Activated T-helper 1 cell treated with anti-CD3 and anti-CD28 coated beads, Interleukin-12 subunit alpha, Interleukin-12 subunit beta, Interleukin-2, Interleukin-4 antibody, amounts not matched to agents 30 ng/mL and 10 ng/mL and 1 ng/mL, durations not matched to agents 14 hours and 24 hours and 36 hours (primary cell): ENCODE measurements at regions not wholly inside any gene's neighbourhood (a gene's known extent, or its start where the extent isn't known, plus 50 kb on each side); places are given as distances from the start of the nearest gene placed in this dataset.
"Not testable (repeated sequence)": the region's sequence is repeated elsewhere in the genome, so short reads cannot be mapped to it uniquely, and the experiment has no call there.

Experiments
- DNase-seq: peaks from one replicate; pipeline ENCODE4 v3.0.0; 2021; ENCODE audit warnings: low spot score
- H3K27ac Mint-ChIP-seq: one replicate; pipeline ENCODE4 v1.8.0; 2021; ENCODE audit warnings: mild to moderate bottlenecking, mixed read lengths
- H3K27me3 Mint-ChIP-seq: one replicate; pipeline ENCODE4 v1.8.0; 2022; ENCODE audit warnings: mild to moderate bottlenecking, moderate library complexity, mixed read lengths; ENCODE audit not compliant: insufficient read depth
- H3K36me3 Mint-ChIP-seq: one replicate; pipeline ENCODE4 v1.8.0; 2021; ENCODE audit warnings: low read depth, mixed read lengths
- H3K4me1 Mint-ChIP-seq: one replicate; pipeline ENCODE4 v1.8.0; 2021; ENCODE audit warnings: low read depth, mixed read lengths
- H3K4me3 Mint-ChIP-seq: one replicate; pipeline ENCODE4 v1.8.0; 2021; ENCODE audit warnings: mild to moderate bottlenecking, moderate library complexity, mixed read lengths
- H3K9me3 Mint-ChIP-seq: one replicate; pipeline ENCODE4 v1.8.0; 2021; ENCODE audit warnings: mixed read lengths
- intact Hi-C: fragments of 100-400 bp; cut with micrococcal nuclease; formaldehyde crosslinking; loops from one replicate; pipeline ENCODE4 v1.15.1; 2024

DNA sequence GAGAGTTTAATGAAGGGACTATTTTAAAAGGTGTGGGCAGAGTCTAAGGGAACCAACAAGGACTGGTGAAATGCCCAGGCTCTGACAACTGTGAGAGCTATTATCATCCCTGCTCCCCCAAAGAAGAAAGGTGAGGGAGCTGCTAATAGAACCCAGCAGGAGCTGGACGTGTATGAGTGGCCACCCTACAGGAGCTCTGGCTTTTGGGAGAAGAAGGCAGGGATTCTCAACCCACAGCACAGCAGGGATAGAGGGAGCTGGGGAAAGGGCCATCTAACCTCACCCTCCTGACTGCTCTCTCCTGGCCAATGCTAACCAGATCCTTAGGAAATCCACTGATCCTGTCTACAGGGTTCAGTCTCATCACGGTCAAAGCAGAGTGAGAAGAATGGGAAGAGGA lies 57.1 kb downstream of the GRIN2B start:
- H3K27me3 Mint-ChIP-seq = no peaks in the 10 kb centered on the region
- no peak for DNase-seq
- H3K36me3 Mint-ChIP-seq = no peaks in the 10 kb centered on the region
- H3K27ac Mint-ChIP-seq = no peak overlapping the region
- no peaks in the 10 kb centered on the region for H3K4me1 Mint-ChIP-seq
- intact Hi-C loops = no loop called here
- no peak overlapping the region for H3K4me3 Mint-ChIP-seq
- H3K9me3 Mint-ChIP-seq = no peaks in the 10 kb centered on the region

DNA sequence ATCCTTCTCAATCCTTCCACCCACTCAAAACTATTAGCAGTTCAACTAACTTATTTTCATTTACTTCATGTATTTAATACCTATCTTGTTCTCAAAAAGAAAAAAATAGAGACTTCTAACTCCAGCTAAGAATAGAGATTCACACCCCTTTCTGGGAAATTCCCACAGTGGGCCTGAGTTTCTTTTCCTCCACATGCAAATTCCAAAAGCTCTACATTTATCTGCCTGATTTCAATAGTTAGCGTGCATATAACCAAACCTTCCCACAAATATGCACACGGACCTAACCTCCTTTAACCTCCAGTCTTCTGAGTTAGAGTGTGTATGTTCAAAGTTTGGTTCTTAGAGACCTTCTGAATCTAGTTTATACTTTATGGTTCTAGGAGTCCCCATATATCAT lies 62.5 kb downstream of the GRIN2B start:
- H3K4me3 Mint-ChIP-seq = no peak overlapping the region
- DNase-seq = no peak
- H3K36me3 Mint-ChIP-seq = no peaks in the 10 kb centered on the region
- intact Hi-C loops = no loop called here
- no peaks in the 10 kb centered on the region for H3K27me3 Mint-ChIP-seq
- H3K4me1 Mint-ChIP-seq = no peaks in the 10 kb centered on the region
- H3K9me3 Mint-ChIP-seq = no peaks in the 10 kb centered on the region
- H3K27ac Mint-ChIP-seq = no peak overlapping the region

DNA sequence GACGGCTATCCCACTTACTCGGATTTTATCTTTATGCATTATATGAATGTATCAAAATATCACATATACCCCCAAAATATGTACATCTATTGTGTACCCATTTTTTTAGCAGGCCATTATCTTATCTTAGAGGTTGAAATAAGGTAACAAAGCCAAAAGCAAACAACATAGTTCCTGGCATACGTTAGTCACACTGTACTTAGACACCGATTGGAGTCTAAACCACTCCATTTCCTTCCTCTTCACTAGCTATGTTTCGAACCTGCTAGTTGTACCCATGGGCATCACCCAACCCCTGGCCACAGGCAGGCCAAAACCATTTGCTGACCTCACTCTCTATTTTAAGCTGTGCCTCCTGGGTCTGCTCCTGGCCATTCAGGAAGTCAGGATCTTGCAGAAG lies 66.3 kb downstream of the GRIN2B start:
- H3K27ac Mint-ChIP-seq = no peak overlapping the region
- no peaks in the 10 kb centered on the region for H3K4me1 Mint-ChIP-seq
- no peaks in the 10 kb centered on the region for H3K27me3 Mint-ChIP-seq
- no peaks in the 10 kb centered on the region for H3K36me3 Mint-ChIP-seq
- intact Hi-C loops = no loop called here
- DNase-seq = no peak
- no peak overlapping the region for H3K4me3 Mint-ChIP-seq
- no peaks in the 10 kb centered on the region for H3K9me3 Mint-ChIP-seq

DNA sequence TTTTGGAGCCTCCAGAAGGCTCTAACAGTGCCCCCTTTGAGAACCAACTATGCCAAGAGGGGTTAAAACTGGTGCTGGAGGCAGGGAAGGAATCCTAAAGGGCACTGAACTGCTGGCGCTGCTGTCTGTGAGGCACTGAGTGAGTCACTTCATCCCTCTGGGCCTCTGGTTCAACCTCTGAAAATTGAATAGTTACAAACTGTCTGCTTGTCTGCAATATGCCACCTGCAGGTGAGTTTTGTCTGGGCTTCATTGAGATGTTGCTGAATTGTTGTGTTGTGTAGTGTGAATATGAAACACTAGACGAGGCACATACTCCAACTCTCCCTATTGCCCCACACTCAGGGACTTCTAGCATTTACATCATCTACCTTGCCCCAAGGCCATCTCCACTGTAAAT lies 68.0 kb downstream of the GRIN2B start:
- Mint-ChIP-seq H3K27me3 (no peaks in the 10 kb centered on the region), H3K27ac (no peak overlapping the region), H3K9me3 (no peaks in the 10 kb centered on the region), H3K36me3 (no peaks in the 10 kb centered on the region), H3K4me3 (no peak overlapping the region), H3K4me1 (no peaks in the 10 kb centered on the region)
- DNase-seq = no peak
- intact Hi-C loops = no loop called here

DNA sequence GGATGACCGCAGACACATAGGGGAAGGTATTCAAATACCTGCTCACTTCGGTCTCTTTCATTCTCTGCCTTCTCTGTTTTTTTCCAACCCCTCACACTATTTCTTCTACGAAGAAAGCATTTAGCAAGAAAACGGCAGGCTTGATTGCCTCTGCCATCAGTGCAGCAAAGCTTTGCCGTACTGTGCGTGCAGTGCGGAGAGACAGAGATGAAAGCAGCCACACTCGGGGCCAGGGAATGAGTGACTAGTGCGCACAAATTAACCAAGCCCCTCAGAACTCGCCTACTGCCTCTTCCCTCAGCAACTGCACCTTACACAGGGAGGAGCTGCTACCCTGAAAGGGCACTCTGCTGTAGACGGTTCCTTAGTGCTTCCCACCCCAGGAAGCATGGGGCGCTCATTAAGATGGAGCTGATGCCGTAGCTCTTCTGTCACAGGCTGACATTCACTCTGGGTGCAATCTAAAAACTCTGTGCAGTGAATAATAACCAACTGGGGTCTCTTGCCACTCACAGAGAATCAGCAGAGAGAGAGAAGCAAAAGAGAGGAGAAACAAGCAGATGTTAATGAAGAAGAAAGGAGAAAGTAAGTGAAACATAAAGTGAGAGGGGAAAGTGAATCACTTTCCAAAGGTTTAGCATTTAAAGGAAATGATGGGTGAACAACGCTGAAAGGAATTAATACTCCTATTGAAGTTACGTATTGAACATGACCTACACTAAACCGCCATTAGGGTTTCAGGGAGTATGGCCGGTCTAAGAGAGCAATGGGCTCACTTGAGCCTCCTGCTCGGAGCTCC lies 69.4 kb downstream of the GRIN2B start:
- no peak for DNase-seq
- Mint-ChIP-seq H3K4me3 (no peak overlapping the region), H3K27ac (no peak overlapping the region), H3K27me3 (no peaks in the 10 kb centered on the region), H3K4me1 (no peaks in the 10 kb centered on the region), H3K36me3 (no peaks in the 10 kb centered on the region), H3K9me3 (no peaks in the 10 kb centered on the region)
- intact Hi-C loops = no loop called here

DNA sequence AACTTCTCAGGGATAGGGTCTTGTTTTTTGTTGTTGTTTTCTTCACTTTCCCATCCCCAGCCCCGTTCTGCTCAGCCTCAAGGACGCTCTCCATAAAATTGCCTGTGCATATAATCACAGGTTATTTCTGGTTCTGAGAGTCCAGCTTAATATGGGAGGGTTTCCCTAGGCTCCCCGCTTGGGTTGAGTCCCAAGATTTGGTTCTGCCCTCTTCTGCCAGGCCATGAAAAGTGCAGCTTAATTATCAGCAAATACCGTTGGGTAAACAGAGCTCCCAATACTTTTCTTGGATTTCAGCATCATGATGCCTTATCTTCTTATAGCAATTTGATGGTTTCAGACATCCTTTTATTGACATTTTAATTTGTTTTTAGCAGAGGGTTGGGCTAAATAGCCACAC lies 75.6 kb downstream of the GRIN2B start:
- no peak overlapping the region for H3K4me3 Mint-ChIP-seq
- H3K27ac Mint-ChIP-seq = no peak overlapping the region
- intact Hi-C loops = no loop called here
- DNase-seq = no peak
- H3K27me3 Mint-ChIP-seq = peaks cover 2% of the 10 kb centered on the region
- H3K4me1 Mint-ChIP-seq = no peaks in the 10 kb centered on the region
- H3K9me3 Mint-ChIP-seq = no peaks in the 10 kb centered on the region
- no peaks in the 10 kb centered on the region for H3K36me3 Mint-ChIP-seq

DNA sequence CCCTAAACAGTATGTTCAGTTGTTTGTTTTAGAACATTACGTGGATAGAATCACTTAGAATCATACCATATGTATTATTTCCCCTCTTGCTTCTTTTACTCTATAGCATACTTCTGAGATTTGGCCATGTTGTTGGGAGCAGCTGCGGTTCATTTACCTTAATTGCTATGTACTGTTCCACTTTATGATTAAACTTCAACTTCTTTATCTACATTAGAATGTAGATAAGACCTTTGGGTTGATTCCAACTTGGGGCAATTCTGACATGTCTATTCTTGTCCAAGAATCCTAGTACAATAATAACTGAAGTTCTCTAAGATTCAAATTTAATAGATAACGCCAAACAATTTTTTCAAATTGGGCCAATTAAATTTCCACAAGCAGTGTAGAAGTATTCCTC lies 80.7 kb downstream of the GRIN2B start:
- Mint-ChIP-seq H3K9me3 (no peaks in the 10 kb centered on the region), H3K36me3 (no peaks in the 10 kb centered on the region), H3K27ac (no peak overlapping the region), H3K27me3 (peaks cover 2% of the 10 kb centered on the region), H3K4me3 (no peak overlapping the region), H3K4me1 (no peaks in the 10 kb centered on the region)
- intact Hi-C loops = no loop called here
- no peak for DNase-seq

DNA sequence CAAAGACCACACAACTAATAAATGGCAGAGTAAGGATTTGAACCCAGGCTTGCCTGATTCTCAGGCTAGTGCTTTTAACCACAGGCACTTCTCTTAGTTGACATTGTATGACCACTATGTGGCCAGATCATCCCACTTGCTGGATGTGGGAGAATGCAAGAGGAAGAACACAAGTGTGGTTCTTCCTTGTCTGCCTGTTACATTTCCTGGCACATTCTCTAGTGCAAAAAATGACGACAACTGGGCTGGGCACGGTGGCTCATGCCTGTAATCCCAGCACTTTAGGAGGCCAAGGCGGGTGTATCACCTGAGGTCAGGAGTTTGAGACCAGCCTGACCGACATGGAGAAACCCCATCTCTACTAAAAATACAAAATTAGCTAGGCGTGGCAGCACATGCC lies 83.0 kb downstream of the GRIN2B start:
- H3K4me1 Mint-ChIP-seq, H3K9me3 Mint-ChIP-seq, H3K27ac Mint-ChIP-seq, H3K4me3 Mint-ChIP-seq, DNase-seq, H3K36me3 Mint-ChIP-seq, intact Hi-C loops, H3K27me3 Mint-ChIP-seq: not testable (repeated sequence)

DNA sequence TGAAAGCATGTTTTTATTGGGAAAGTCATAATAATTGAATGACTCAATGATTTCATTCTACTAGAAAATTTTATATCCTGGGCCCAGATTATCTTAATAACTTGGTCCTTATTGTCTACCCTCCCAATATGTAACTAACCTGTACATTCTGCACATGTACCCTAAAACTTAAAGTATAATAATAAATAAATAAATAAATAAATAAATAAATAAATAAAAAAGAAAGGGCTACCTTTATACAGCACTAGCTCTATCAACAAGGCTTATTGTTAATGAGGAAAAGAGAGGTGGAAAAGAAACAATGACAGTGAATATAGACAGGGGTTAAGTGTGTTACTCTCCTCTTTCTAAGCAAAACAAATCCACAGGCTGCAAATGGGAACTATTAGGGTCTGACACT lies 83.6 kb downstream of the GRIN2B start:
- Mint-ChIP-seq H3K27me3 (no peaks in the 10 kb centered on the region), H3K27ac (no peak overlapping the region), H3K4me3 (no peak overlapping the region), H3K9me3 (no peaks in the 10 kb centered on the region), H3K36me3 (no peaks in the 10 kb centered on the region), H3K4me1 (no peaks in the 10 kb centered on the region)
- intact Hi-C loops = no loop called here
- DNase-seq = no peak

DNA sequence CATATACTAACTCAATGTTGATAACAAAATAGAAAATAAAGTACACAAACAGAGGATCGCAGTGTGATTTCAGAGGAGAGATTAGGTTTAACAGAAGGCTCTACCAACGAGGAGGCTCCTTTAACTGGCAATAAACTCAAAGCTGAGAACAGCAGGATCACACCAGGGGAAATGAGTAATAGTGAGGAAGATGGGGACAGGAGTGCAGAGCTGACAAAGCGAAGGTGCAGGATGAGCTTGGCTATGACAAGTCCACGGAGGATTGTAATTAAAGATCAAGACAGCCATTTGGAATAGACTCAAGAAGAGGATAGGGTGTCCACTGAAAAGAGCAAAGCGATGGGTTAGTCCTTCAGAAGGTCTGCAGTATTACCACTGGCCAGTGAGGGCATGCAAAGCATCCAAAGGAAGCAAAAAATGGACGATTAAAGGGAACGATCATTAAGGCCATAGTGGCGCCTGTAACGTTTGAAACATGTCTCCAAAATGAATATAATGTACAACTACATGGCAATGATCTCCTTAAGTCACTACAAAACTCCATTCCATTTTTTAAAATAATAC lies 85.3 kb downstream of the GRIN2B start:
- Mint-ChIP-seq H3K9me3 (no peaks in the 10 kb centered on the region), H3K27me3 (no peaks in the 10 kb centered on the region), H3K4me3 (no peak overlapping the region), H3K36me3 (no peaks in the 10 kb centered on the region), H3K27ac (no peak overlapping the region), H3K4me1 (no peaks in the 10 kb centered on the region)
- intact Hi-C loops = no loop called here
- no peak for DNase-seq

DNA sequence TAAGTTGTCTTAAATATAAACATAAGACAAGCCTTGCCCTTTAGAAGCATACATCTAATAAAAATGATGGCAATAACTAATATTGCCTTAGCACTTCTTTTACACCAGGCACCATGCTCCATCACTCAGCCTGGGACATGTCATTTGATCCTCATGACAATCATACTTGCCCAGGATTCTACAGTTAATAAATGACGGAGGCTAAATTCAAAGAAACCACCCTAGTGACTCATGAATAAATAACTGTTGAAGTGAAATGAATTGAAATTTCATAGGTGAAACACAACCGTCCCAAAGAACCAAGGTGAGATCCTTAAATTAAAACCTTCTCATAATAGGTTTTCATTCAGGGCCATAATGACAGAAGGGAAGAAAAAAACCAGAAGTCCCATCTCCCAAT lies 89.5 kb downstream of the GRIN2B start:
- DNase-seq = no peak
- no peak overlapping the region for H3K27ac Mint-ChIP-seq
- no peaks in the 10 kb centered on the region for H3K36me3 Mint-ChIP-seq
- H3K4me3 Mint-ChIP-seq = no peak overlapping the region
- H3K27me3 Mint-ChIP-seq = no peaks in the 10 kb centered on the region
- intact Hi-C loops = no loop called here
- H3K9me3 Mint-ChIP-seq = no peaks in the 10 kb centered on the region
- H3K4me1 Mint-ChIP-seq = no peaks in the 10 kb centered on the region

DNA sequence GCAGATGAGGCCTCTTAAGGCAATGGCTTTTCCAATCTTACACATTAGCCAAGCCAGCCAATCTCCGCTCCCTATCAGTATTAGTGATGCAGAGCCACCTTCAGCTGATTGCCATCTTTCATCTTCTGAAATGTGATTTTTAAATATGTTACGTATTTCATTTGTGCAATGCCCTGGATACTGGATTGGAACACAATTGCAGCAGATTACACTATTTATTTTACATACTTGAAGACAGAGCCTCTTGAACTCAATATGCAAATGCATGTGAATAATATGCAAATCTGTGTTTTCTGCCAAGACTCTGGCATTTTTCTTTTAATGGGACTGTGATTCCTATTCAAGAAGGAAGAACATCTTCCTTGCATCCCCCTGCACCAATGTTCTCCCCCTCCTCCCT lies 90.5 kb downstream of the GRIN2B start:
- no peaks in the 10 kb centered on the region for H3K27me3 Mint-ChIP-seq
- intact Hi-C loops = no loop called here
- no peak overlapping the region for H3K4me3 Mint-ChIP-seq
- H3K9me3 Mint-ChIP-seq = no peaks in the 10 kb centered on the region
- DNase-seq = no peak
- H3K36me3 Mint-ChIP-seq = no peaks in the 10 kb centered on the region
- H3K4me1 Mint-ChIP-seq = no peaks in the 10 kb centered on the region
- H3K27ac Mint-ChIP-seq = no peak overlapping the region

DNA sequence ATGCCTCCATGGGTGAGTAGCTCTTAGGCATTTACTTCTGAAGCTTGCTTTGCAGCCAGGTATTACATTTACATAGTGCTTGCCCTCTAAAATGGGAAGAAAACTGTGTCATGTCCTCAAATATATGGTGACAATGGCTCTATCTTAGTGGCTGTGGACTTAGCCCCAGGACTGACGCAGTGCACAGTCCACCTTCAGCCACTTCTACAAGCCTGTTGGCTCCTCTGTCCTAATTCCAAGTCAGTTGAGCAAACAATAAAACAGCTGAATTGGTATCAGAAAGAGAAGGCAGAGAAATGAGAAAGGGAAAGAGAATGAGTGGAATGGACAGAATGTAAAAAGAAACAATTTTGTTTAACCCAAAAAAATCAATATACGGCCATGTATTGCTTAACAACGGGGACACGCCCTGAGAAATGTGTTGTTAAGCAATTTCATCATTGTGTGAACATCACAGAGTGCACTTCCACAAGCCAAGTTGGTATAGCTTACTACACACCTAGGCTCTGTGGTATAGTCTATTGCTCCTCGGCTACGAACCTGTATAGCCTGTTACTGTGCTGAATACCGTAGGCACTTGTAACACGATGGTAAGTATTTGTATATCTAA lies 93.5 kb downstream of the GRIN2B start:
- intact Hi-C loops = no loop called here
- H3K4me1 Mint-ChIP-seq = no peaks in the 10 kb centered on the region
- H3K27ac Mint-ChIP-seq = no peak overlapping the region
- H3K9me3 Mint-ChIP-seq = no peaks in the 10 kb centered on the region
- no peak for DNase-seq
- H3K4me3 Mint-ChIP-seq = no peak overlapping the region
- H3K27me3 Mint-ChIP-seq = no peaks in the 10 kb centered on the region
- H3K36me3 Mint-ChIP-seq = no peaks in the 10 kb centered on the region
